Large intestine (tissue), 3 donors: ENCODE measurements at regions not wholly inside any gene's neighbourhood (a gene's known extent, or its start where the extent isn't known, plus 50 kb on each side); places are given as distances from the start of the nearest gene placed in this dataset.

Experiments used
- DNase-seq, 2 donors: peaks; one replicate each; pipeline versions ENCODE4 v3.0.0 to v3.0.0-alpha.2; 2013
- H3K27ac ChIP-seq: one replicate; pipeline ENCODE4 v1.5.1; 2013; ENCODE audit warnings: low read length
- H3K27me3 ChIP-seq: 2 replicates; pipeline ENCODE4 v1.6.1; 2013; ENCODE audit warnings: low read length; ENCODE audit not compliant: control insufficient read depth, insufficient read depth
- H3K36me3 ChIP-seq: 2 replicates; pipeline ENCODE4 v1.6.1; 2013; ENCODE audit warnings: low read length; ENCODE audit not compliant: control insufficient read depth, insufficient read depth
- H3K4me1 ChIP-seq: one replicate; pipeline ENCODE4 v1.6.1; 2013; ENCODE audit warnings: low read length; ENCODE audit not compliant: control insufficient read depth, insufficient read depth
- H3K4me3 ChIP-seq: one replicate; pipeline ENCODE4 v1.5.1; 2013; ENCODE audit warnings: low read length
- H3K9me3 ChIP-seq: one replicate; pipeline ENCODE4 v1.6.1; 2013; ENCODE audit warnings: mild to moderate bottlenecking, low read depth, low read length, moderate library complexity; ENCODE audit not compliant: control insufficient read depth
- WGBS: methylation state at CpG from one replicate; pipeline ENCODE4 v1.1.5; 2013; ENCODE audit warnings: low lambda C conversion rate; ENCODE audit not compliant: insufficient coverage; 5-methylcytosine and 5-hydroxymethylcytosine counted together

DNA sequence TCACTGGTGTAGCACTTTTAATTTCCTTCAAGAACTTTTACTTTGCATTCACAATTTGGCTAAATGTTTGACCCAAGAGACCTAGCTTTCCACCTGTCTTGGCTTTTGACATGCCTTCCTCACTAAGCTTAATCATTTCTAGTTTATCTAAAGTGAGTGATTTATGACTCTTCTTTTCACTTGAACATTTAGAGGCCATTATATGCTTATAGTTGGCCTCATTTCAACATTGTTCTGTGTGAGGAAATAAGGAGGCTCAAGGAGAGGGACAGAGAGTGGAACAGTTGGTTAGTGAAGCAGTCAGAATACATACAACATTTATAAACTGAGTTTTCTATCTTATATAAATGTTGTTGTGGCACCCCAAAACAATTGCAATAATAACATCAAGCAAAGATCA, 489.3 kb upstream of the CDH2 start:
- H3K4me3 ChIP-seq: no peak overlapping the region
- DNase-seq: no peak
- H3K4me1 ChIP-seq: no peaks in the 10 kb centered on the region
- H3K9me3 ChIP-seq: no peaks in the 10 kb centered on the region
- no peak overlapping the region for H3K27ac ChIP-seq
- H3K27me3 ChIP-seq: no peaks in the 10 kb centered on the region
- no peaks in the 10 kb centered on the region for H3K36me3 ChIP-seq

DNA sequence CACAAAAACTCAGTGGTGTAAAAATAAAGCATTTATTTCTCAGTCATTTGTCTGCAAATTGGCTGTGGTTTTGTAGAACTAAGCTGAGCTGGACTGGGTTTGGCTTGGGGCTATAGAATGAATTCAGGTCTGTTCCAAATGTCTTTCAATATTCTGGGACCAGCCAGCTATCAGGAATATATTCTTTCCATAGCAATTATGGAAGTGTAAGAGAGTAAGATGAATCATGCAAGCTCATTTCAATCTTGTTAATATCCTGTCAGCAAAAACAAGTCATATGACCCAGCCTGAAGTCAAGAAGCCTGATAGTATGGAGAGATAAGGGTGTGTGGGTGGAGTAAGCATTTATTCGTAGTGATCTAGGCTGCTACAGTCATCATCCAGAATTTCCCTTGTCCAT, 481.0 kb upstream of the CDH2 start:
- Histone ChIP-seq H3K9me3 (no peaks in the 10 kb centered on the region), H3K27me3 (no peaks in the 10 kb centered on the region), H3K27ac (no peak overlapping the region), H3K36me3 (no peaks in the 10 kb centered on the region), H3K4me1 (no peaks in the 10 kb centered on the region), H3K4me3 (no peak overlapping the region)
- whole genome bisulfite sequencing: no CpG with 5 or more reads among the region's 1 CpG
- DNase-seq: peak in 1 of 2 donors; percentile 2

DNA sequence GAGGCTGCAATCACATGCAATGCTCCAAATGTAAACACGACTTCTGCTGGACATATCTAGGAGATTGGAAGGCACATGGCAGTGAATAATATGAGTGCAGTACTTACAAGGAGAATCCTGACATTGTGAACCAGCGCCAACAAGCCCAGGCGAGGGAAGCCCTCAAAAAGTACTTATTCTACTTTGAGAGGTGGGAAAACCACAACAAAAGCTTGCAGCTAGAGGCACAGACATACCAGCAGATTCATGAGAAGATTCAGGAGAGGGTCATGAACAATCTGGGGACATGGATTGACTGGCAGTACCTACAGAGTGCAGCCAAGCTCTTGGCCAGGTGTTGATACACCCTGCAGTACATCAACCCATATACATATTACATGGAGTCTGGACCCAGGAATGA, 475.7 kb upstream of the CDH2 start:
- Histone ChIP-seq H3K4me1 (no peaks in the 10 kb centered on the region), H3K4me3 (no peak overlapping the region), H3K9me3 (no peaks in the 10 kb centered on the region), H3K27ac (no peak overlapping the region), H3K36me3 (no peaks in the 10 kb centered on the region), H3K27me3 (no peaks in the 10 kb centered on the region)
- no peak for DNase-seq
- no CpG with 5 or more reads among the region's 3 CpGs for WGBS

DNA sequence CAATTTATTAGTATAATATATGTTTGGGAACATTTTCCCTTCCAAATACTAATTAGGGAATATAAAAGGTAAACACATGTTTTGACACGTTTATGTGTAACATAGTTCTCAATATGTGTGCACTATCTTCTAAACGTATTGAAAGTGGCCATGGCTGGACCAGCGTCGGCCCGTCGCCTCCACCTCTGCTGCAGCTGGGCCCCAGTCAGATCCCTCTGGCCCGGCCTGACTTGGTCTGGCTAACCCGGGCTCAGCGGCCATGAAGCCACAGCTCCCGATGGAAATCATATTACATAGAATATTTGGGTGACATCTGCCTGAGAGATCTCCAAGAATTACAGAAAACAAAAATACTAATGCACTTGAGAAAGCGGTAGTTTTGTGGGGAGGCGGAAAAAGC, 474.4 kb upstream of the CDH2 start:
- 93% methylated on average over 3 of the region's 12 CpGs for WGBS
- Histone ChIP-seq H3K27me3 (no peaks in the 10 kb centered on the region), H3K9me3 (no peaks in the 10 kb centered on the region), H3K27ac (no peak overlapping the region), H3K4me3 (no peak overlapping the region), H3K36me3 (no peaks in the 10 kb centered on the region), H3K4me1 (no peaks in the 10 kb centered on the region)
- no peak for DNase-seq

DNA sequence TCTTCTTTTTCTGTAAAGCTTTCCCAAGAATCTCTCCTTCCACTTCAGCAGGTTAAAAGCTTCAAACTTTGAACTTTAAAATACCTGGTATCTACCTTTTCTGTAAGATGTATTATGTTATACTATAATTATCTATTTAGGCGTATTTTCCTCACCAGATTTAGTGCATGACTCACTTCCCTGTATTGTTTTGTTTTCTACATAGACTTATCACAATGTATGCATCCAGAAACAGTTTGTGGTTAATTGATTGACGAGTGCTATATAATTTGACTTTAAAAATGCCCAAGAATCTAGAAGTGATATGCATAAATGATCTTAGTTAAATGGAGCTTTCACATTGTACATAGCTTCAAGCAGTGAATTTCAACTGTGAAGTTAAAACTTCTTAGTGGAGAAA, 473.9 kb upstream of the CDH2 start:
- Histone ChIP-seq H3K27me3 (no peaks in the 10 kb centered on the region), H3K9me3 (no peaks in the 10 kb centered on the region), H3K4me1 (no peaks in the 10 kb centered on the region), H3K27ac (no peak overlapping the region), H3K36me3 (no peaks in the 10 kb centered on the region), H3K4me3 (no peak overlapping the region)
- no peak for DNase-seq
- WGBS: 65% methylated on average over 2 of the region's 2 CpGs

DNA sequence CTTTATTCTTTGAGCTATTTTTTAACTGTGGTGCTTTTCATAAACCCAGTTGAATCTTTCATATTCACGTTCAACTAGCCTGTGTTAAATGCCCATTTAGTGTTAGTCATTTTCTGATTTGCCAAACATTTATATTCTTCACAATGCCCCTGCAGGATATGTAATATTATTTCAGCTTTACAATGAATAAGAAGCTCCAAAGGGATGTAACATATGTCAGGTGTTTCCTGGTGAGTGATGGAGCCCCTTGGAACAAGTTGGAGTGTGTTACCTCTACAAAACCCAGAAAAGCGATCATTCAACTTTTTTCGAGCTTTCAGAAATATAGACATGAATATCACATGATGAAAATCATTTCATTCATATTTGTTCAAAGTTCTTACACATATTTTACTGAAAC, 471.0 kb upstream of the CDH2 start:
- H3K9me3 ChIP-seq: no peaks in the 10 kb centered on the region
- WGBS: 94% methylated on average over 2 of the region's 3 CpGs
- H3K4me1 ChIP-seq: no peaks in the 10 kb centered on the region
- no peaks in the 10 kb centered on the region for H3K36me3 ChIP-seq
- no peak overlapping the region for H3K27ac ChIP-seq
- no peak for DNase-seq
- no peaks in the 10 kb centered on the region for H3K27me3 ChIP-seq
- H3K4me3 ChIP-seq: no peak overlapping the region

DNA sequence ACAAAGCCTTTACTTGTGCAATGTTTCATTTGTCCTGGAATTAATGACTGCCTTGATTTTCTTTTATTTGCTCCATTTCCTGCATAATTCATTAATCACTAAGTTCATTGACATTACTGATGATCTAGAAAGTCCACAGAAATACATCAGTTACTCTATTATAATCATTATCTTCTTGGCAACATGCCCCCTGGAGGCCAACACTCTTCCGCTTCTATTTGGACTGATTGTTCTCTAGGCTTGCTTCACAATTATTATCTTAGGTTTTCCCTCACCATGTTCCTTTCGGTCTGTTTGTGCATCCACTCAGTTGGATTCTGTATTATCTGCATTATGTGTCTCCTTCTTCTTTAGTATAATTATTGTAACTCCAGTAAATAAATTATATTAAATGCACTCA, 461.0 kb upstream of the CDH2 start:
- Histone ChIP-seq H3K9me3 (no peaks in the 10 kb centered on the region), H3K27me3 (no peaks in the 10 kb centered on the region), H3K36me3 (no peaks in the 10 kb centered on the region), H3K4me1 (no peaks in the 10 kb centered on the region), H3K27ac (no peak overlapping the region), H3K4me3 (no peak overlapping the region)
- DNase-seq: no peak
- WGBS: 67% methylated on average over 2 of the region's 2 CpGs

DNA sequence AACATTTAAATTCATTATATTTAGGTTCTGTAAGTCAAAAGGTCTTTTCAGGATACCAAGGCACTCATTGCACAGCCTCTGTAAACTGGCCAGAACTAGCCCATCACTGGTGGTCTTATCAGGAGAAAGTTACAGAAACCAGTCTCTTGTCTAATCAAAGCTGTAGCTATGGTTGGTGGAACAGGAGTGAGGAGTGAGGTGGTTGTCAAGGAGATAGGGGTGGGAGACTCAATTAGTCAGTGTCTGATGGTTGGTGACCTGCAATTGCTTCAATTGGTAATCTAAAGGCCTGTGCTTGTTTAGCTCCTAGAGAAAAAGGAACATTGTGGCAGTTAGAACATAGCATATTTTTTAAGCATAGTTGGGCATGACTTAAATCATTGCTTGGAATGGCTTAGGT, 458.6 kb upstream of the CDH2 start:
- no peak overlapping the region for H3K4me3 ChIP-seq
- no peak overlapping the region for H3K27ac ChIP-seq
- DNase-seq: no peak
- H3K27me3 ChIP-seq: no peaks in the 10 kb centered on the region
- no peaks in the 10 kb centered on the region for H3K4me1 ChIP-seq
- H3K9me3 ChIP-seq: no peaks in the 10 kb centered on the region
- H3K36me3 ChIP-seq: no peaks in the 10 kb centered on the region

DNA sequence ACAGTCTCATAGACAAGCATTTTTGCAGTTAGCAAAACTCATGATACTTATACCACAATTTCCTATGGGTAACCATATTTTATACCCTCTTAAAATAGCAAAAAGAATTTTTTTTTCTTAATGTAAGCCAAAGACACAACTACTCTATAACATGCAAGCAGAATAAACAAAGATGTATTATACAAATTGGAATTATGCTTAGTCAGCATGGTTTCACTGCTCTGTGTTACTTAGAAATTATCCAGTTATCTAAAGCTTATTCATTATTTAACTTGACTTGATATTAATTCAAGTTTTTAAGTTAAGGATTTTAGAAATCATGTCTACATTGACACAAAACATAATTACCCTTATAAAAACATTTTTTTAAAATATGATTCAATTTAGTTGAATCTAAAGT, 449.8 kb upstream of the CDH2 start:
- H3K4me3 ChIP-seq: no peak overlapping the region
- H3K9me3 ChIP-seq: no peaks in the 10 kb centered on the region
- H3K4me1 ChIP-seq: no peaks in the 10 kb centered on the region
- no peak for DNase-seq
- H3K36me3 ChIP-seq: no peaks in the 10 kb centered on the region
- no peak overlapping the region for H3K27ac ChIP-seq
- no peaks in the 10 kb centered on the region for H3K27me3 ChIP-seq

DNA sequence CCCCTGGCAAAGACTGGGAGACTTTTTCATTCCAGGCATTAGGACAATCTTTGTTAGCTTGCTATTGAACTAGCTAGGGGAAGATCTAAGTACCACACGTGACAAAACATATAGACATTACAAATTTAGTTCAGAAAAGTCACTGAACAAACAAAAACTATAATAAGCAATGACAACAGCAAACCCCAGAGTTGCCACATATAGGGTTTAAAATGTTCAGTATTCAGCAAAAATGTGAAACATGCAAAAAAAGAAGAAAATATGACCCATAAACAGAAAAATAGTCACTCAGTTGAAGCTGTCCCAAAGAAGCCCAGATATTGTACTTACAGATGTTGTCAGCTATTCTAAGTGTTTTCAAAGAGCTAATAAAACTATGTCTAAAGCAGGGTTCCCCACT, 431.1 kb upstream of the CDH2 start:
- H3K36me3 ChIP-seq: no peaks in the 10 kb centered on the region
- H3K4me3 ChIP-seq: no peak overlapping the region
- no peaks in the 10 kb centered on the region for H3K9me3 ChIP-seq
- H3K4me1 ChIP-seq: no peaks in the 10 kb centered on the region
- DNase-seq: no peak
- WGBS: no CpG with 5 or more reads among the region's 1 CpG
- H3K27ac ChIP-seq: no peak overlapping the region
- H3K27me3 ChIP-seq: no peaks in the 10 kb centered on the region

DNA sequence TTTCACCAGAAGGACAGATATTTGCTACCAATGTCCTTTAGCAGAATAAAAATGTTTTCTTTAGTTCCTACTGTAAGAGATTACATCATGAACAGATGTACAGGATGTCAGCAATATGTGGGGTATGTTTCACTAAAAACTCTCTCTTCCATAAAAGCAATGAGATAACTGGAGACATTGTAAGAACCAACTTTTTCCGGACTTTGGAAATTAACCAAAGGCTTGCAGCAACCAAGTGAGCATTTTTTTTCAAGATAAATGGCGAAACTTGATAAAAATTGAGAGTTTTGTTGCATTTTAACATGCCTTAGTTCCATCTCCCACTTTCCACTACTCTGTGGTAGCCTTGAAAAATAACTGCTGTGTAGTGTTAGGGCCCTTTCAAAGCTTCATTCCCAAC, 429.8 kb upstream of the CDH2 start:
- H3K27me3 ChIP-seq: no peaks in the 10 kb centered on the region
- H3K9me3 ChIP-seq: no peaks in the 10 kb centered on the region
- no peak for DNase-seq
- no peaks in the 10 kb centered on the region for H3K4me1 ChIP-seq
- WGBS: no CpG with 5 or more reads among the region's 2 CpGs
- no peak overlapping the region for H3K27ac ChIP-seq
- H3K36me3 ChIP-seq: no peaks in the 10 kb centered on the region
- H3K4me3 ChIP-seq: no peak overlapping the region

DNA sequence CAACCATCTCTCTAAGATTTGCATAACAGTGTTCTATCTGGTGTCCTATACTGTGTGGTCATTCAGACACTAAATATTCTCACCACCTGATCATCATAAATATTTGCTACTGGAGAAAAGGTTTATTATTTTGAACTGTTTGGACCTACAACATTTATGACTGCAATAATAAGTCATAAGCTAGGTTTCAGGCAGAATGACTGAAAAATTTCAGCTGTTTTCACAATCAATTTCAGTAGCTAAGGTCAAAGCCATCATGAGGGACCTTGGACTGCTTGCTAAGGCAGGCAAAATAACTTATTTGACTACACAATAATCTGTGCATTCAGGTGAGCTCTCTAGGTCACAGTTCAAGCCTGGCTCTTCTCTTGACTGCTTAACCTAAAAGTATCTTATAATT, 425.5 kb upstream of the CDH2 start:
- Histone ChIP-seq H3K27me3 (no peaks in the 10 kb centered on the region), H3K27ac (no peak overlapping the region), H3K36me3 (no peaks in the 10 kb centered on the region), H3K4me3 (no peak overlapping the region), H3K9me3 (peaks cover 6% of the 10 kb centered on the region), H3K4me1 (no peaks in the 10 kb centered on the region)
- peak; percentile 51 to 69 for DNase-seq
